Endothelial cell of umbilical vein (primary cell): ENCODE measurements at regions not wholly inside any gene's neighbourhood (a gene's known extent, or its start where the extent isn't known, plus 50 kb on each side); places are given as distances from the start of the nearest gene placed in this dataset.

ENCODE experiments used
- BruUV-seq: library from RNA; stranded (reverse); fragments of 400-500 nt; replicated peaks from 2 replicates; lab custom pipeline; 2021; lab: Mats Ljungman, UMichigan
- CTCF ChIA-PET: fragments of 300-600, 350-600 bp; sonication (Branson Sonifier 250); formaldehyde crosslinking; loops from one replicate; lab custom pipeline; 2021; ENCODE audit warnings: antibody characterized with exemption, inconsistent platforms; lab: Charles Lee
- POLR2A ChIA-PET: fragments of 300-600, 350-600 bp; sonication (Branson Sonifier 250); formaldehyde crosslinking; loops from one replicate; lab custom pipeline; 2021; ENCODE audit warnings: antibody characterized with exemption, inconsistent platforms; lab: Charles Lee
- DNase-seq: peaks from one replicate; pipeline ENCODE4 v3.0.0-alpha.2; 2011; ENCODE audit warnings: low read depth, low spot score
- FAIRE-seq: peaks from 2 replicates; lab custom pipeline; 2011; peaks lifted over from hg19 to GRCh38; lab: Jason Lieb, UNC
- H2AFZ ChIP-seq: 2 replicates; pipeline ENCODE4 v1.6.0; 2012; ENCODE audit warnings: low read depth, low read length, control low read depth, inconsistent platforms
- H3K27ac ChIP-seq: 2 replicates; pipeline ENCODE4 v1.5.1; 2011; ENCODE audit warnings: low read depth, mild to moderate bottlenecking, control low read depth, low read length, moderate library complexity; ENCODE audit not compliant: insufficient read depth
- H3K27me3 ChIP-seq, 2 experiments: 2 replicates each; pipeline versions ENCODE4 v1.6.0 to v1.6.1; 2011; ENCODE audit warnings: low read length in 2 of 2, mixed read lengths in 1 of 2; ENCODE audit not compliant: control insufficient read depth in 2 of 2, insufficient read depth in 2 of 2
- H3K36me3 ChIP-seq, 2 experiments: 2 replicates in 1 of 2; 3 replicates in 1 of 2; pipeline ENCODE4 v1.5.1; 2011; ENCODE audit warnings: low read length in 2 of 2, mild to moderate bottlenecking in 1 of 2, moderate library complexity in 1 of 2; ENCODE audit not compliant: control insufficient read depth in 2 of 2, insufficient read depth in 2 of 2; ENCODE audit errors: extremely low read depth in 1 of 2
- H3K4me1 ChIP-seq: 3 replicates; pipeline ENCODE4 v1.5.1; 2011; ENCODE audit warnings: mild to moderate bottlenecking, low read length; ENCODE audit not compliant: control insufficient read depth, insufficient read depth; ENCODE audit errors: extremely low read depth
- H3K4me2 ChIP-seq: 2 replicates; pipeline ENCODE4 v1.6.1; 2011; ENCODE audit warnings: low read length, control low read depth, mixed read lengths; ENCODE audit not compliant: insufficient read depth
- H3K4me3 ChIP-seq, 3 experiments: fragments of 200-600 bp in 1 of 3; sonication (generic), shearing (Covaris generic) in 1 of 3; replicated peaks in 1 of 3; 2 replicates each; pipeline ENCODE4 v1.5.1; 2011 to 2016; ENCODE audit warnings: control low read depth in 3 of 3, low read length in 3 of 3, mild to moderate bottlenecking in 2 of 3, inconsistent platforms in 1 of 3, low read depth in 1 of 3, moderate library complexity in 1 of 3; ENCODE audit not compliant: insufficient read depth in 1 of 3
- H3K79me2 ChIP-seq: 2 replicates; pipeline ENCODE4 v1.6.0; 2012; ENCODE audit warnings: low read length, inconsistent platforms; ENCODE audit not compliant: control insufficient read depth, insufficient read depth
- H3K9ac ChIP-seq: replicated peaks from 2 replicates; pipeline ENCODE3; 2011; ENCODE audit warnings: low read length, control low read depth; ENCODE audit not compliant: insufficient read depth; ENCODE audit errors: extremely low read depth
- H3K9me1 ChIP-seq: replicated peaks from 3 replicates; pipeline ENCODE4 v1.6.0; 2011; ENCODE audit warnings: mild to moderate bottlenecking, low read length; ENCODE audit not compliant: control insufficient read depth, insufficient read depth; ENCODE audit errors: extremely low read depth
- H3K9me3 ChIP-seq: replicated peaks from 2 replicates; pipeline ENCODE4 v1.5.1; 2012; ENCODE audit warnings: low read length, inconsistent platforms; ENCODE audit not compliant: control insufficient read depth, insufficient read depth
- H4K20me1 ChIP-seq: replicated peaks from 2 replicates; pipeline ENCODE3; 2011; ENCODE audit warnings: mild to moderate bottlenecking, low read length; ENCODE audit not compliant: control insufficient read depth, insufficient read depth; ENCODE audit errors: extremely low read depth
- EZH2 ChIP-seq: IDR thresholded peaks from 2 replicates; pipeline ENCODE4 v1.6.1; 2012; ENCODE audit warnings: borderline replicate concordance, low read depth, mild to moderate bottlenecking, moderate library complexity, low read length, inconsistent platforms; ENCODE audit not compliant: severe bottlenecking
- FOS ChIP-seq: IDR thresholded peaks from 2 replicates; pipeline ENCODE4 v1.6.1; 2011; ENCODE audit warnings: mild to moderate bottlenecking, low read length, moderate library complexity, borderline replicate concordance; ENCODE audit not compliant: insufficient read depth
- GATA2 ChIP-seq: IDR thresholded peaks from 2 replicates; pipeline ENCODE4 v1.7.0; 2011; ENCODE audit warnings: low read depth, mild to moderate bottlenecking, moderate library complexity, mixed read lengths, low read length; ENCODE audit not compliant: insufficient read length, insufficient read depth
- JUN ChIP-seq: IDR thresholded peaks from 2 replicates; pipeline ENCODE4 v1.6.1; 2011; ENCODE audit warnings: borderline replicate concordance, low read depth; ENCODE audit not compliant: insufficient read length, insufficient read depth
- MYC ChIP-seq: IDR thresholded peaks from one replicate; pipeline ENCODE4 v1.6.1; 2011; ENCODE audit warnings: mild to moderate bottlenecking, low read depth, low read length
- POLR2A ChIP-seq: IDR thresholded peaks from 2 replicates; pipeline ENCODE4 v1.6.1; 2012; ENCODE audit warnings: low read depth, mild to moderate bottlenecking, control low read depth, low read length
- dilution Hi-C: fragments of 300-500 bp; cut with MboI; formaldehyde crosslinking; loops from one replicate; pipeline ENCODE4 v1.15.0; 2019; ENCODE audit warnings: low sequenced_read_pairs; ENCODE audit not compliant: extremely low pct_ligation_motif_present
- intact Hi-C: fragments of 100-400 bp; cut with micrococcal nuclease; formaldehyde crosslinking; loops from one replicate; pipeline ENCODE4 v1.10.0; 2022
- TF ChIP-seq, protein P1 (sequence below): IDR thresholded peaks from 2 replicates; pipeline ENCODE4 v1.6.1; 2011; ENCODE audit not compliant: insufficient read depth, insufficient read length
- TF ChIP-seq, protein P2 (sequence below), 2 donors: IDR thresholded peaks; 1 replicate in 1 of 2; 2 replicates in 1 of 2; pipeline ENCODE4 v1.5.1; 2011; ENCODE audit warnings: low read length in 2 of 2, mild to moderate bottlenecking in 2 of 2, moderate library complexity in 2 of 2, control low read depth in 1 of 2, inconsistent platforms in 1 of 2, low read depth in 1 of 2; ENCODE audit not compliant: insufficient read depth in 1 of 2; ENCODE audit errors: extremely low read depth in 1 of 2

DNA sequence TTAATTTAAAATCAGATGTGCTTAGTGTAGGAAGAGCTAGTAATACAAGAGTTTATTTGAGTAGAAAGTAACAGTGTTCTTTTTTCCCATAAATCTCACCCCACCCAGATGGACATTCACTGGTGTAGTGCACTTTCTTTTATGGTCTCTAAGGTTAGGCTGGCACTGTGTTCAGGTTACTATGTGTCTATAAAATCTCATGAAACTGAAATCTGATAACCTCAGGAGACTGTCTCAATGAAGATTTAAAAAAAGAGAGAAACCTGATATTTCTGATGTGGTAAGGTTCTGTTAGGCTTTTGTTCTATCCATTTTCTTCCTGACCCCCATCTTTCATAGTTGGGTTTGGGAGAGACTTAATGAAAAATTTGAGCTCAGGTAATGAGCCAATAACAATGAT is 101.2 kb upstream of the CLVS2 start:
- Histone ChIP-seq H2AFZ (no peak overlapping the region), H4K20me1 (no peaks in the 10 kb centered on the region), H3K4me2 (no peak overlapping the region), H3K36me3 (no peaks in the 10 kb centered on the region), H3K9me3 (no peaks in the 10 kb centered on the region), H3K9me1 (no peaks in the 10 kb centered on the region), H3K27ac (no peak overlapping the region), H3K9ac (no peak overlapping the region), H3K79me2 (no peaks in the 10 kb centered on the region), H3K27me3 (no peaks in the 10 kb centered on the region), H3K4me3 (no peak overlapping the region), H3K4me1 (no peaks in the 10 kb centered on the region)
- CTCF ChIA-PET, result no interaction called here
- POLR2A ChIA-PET, result no interaction called here
- intact Hi-C loops (no loop called here), dilution Hi-C loops (no loop called here)
- DNase-seq (no peak), FAIRE-seq (no peak)
- no peak for TF ChIP-seq MYC
- no peak for TF ChIP-seq JUN
- no peak for TF ChIP-seq POLR2A
- TF ChIP-seq, protein P1, sequence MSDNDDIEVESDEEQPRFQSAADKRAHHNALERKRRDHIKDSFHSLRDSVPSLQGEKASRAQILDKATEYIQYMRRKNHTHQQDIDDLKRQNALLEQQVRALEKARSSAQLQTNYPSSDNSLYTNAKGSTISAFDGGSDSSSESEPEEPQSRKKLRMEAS, result no peak
- TF ChIP-seq FOS, result no peak
- BruUV-seq, result no TSS peak

DNA sequence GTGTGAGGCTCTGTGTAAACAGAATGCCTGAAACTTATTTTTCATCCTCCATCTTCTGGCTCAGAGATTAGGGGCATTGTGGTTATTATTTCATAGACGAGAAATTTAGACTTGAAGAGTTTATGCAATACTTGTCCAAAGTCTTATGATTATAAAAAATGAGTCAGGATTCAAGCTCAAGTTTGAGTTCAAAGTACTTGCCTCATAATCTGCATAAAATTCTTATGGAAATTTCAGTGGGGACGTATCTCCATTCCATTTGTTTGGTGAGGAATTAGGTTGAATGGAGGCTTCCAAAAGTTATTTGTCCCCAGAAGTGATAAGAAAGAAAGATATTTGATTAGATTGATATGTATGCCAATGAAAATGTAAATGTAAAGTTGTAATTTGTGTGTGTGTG is 93.7 kb upstream of the CLVS2 start:
- intact Hi-C loops, result no loop called here
- H4K20me1 ChIP-seq, result no peaks in the 10 kb centered on the region
- H3K79me2 ChIP-seq, result no peaks in the 10 kb centered on the region
- no peak overlapping the region for H3K27ac ChIP-seq
- H3K9ac ChIP-seq, result no peak overlapping the region
- no peak for TF ChIP-seq GATA2
- TF ChIP-seq JUN, result no peak
- TF ChIP-seq MYC, result no peak
- TF ChIP-seq, protein P2, sequence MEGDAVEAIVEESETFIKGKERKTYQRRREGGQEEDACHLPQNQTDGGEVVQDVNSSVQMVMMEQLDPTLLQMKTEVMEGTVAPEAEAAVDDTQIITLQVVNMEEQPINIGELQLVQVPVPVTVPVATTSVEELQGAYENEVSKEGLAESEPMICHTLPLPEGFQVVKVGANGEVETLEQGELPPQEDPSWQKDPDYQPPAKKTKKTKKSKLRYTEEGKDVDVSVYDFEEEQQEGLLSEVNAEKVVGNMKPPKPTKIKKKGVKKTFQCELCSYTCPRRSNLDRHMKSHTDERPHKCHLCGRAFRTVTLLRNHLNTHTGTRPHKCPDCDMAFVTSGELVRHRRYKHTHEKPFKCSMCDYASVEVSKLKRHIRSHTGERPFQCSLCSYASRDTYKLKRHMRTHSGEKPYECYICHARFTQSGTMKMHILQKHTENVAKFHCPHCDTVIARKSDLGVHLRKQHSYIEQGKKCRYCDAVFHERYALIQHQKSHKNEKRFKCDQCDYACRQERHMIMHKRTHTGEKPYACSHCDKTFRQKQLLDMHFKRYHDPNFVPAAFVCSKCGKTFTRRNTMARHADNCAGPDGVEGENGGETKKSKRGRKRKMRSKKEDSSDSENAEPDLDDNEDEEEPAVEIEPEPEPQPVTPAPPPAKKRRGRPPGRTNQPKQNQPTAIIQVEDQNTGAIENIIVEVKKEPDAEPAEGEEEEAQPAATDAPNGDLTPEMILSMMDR (IDR thresholded peaks at IDR 0.05; ENCODE audit: extremely low read depth in 1 of 2, insufficient read depth in 1 of 2, low read depth in 1 of 2, low read length in 2 of 2), result no peak
- TF ChIP-seq, protein P1, result no peak
- TF ChIP-seq POLR2A, result no peak
- no peak for TF ChIP-seq EZH2
- no peak for DNase-seq
- POLR2A ChIA-PET, result no interaction called here
- FAIRE-seq, result no peak
- H3K36me3 ChIP-seq, result no peaks in the 10 kb centered on the region
- CTCF ChIA-PET, result no interaction called here
- H3K9me1 ChIP-seq, result no peaks in the 10 kb centered on the region
- no peaks in the 10 kb centered on the region for H3K27me3 ChIP-seq
- BruUV-seq, result no TSS peak
- H3K4me2 ChIP-seq, result no peak overlapping the region
- no peak overlapping the region for H3K4me3 ChIP-seq
- H3K9me3 ChIP-seq, result no peaks in the 10 kb centered on the region
- H2AFZ ChIP-seq, result no peak overlapping the region
- H3K4me1 ChIP-seq, result no peaks in the 10 kb centered on the region
- dilution Hi-C loops, result no loop called here
